Stomach (tissue), 4 donors: ENCODE measurements at regions not wholly inside any gene's neighbourhood (a gene's known extent, or its start where the extent isn't known, plus 50 kb on each side); places are given as distances from the start of the nearest gene placed in this dataset.

ENCODE experiments used
- POLR2A ChIP-seq, 4 donors: fragments of 450-650 bp; IDR thresholded peaks; one replicate each; pipeline ENCODE4 v1.6.1; 2016; ENCODE audit warnings: antibody characterized with exemption in 4 of 4, control low read depth in 2 of 4, mild to moderate bottlenecking in 1 of 4, moderate library complexity in 1 of 4
- POLR2AphosphoS5 ChIP-seq, 3 donors: sonication (generic); formaldehyde crosslinking; IDR thresholded peaks; one replicate each; pipeline ENCODE4 v1.6.1; 2016; ENCODE audit warnings: antibody characterized with exemption in 3 of 3

- TF ChIP-seq POLR2A (IDR thresholded peaks at IDR 0.05) (no peak), POLR2AphosphoS5 (IDR thresholded peaks at IDR 0.05) (no peak)
Observed at GRCh38 chr1:60146884-60147283, 73.3 kb upstream of the C1orf87 start.
